HL-60 (cell line): ENCODE measurements at regions not wholly inside any gene's neighbourhood (a gene's known extent, or its start where the extent isn't known, plus 50 kb on each side); places are given as distances from the start of the nearest gene placed in this dataset.

Experiments used
- DNase-seq, 2 experiments: peaks; one replicate each; pipeline ENCODE4 v3.0.0-alpha.2; 2010 to 2020; ENCODE audit warnings: low read depth in 1 of 2, low spot score in 1 of 2
- H3K27ac ChIP-seq: fragments of 250-450 bp; sonication (Bioruptor Pico); replicated peaks from 2 replicates; pipeline ENCODE4 v1.5.1; 2020; ENCODE audit warnings: mild to moderate bottlenecking, moderate library complexity
- H3K27me3 ChIP-seq: fragments of 250-450 bp; sonication (Bioruptor Pico); 2 replicates; pipeline ENCODE4 v1.5.1; 2021; ENCODE audit warnings: mild to moderate bottlenecking, moderate library complexity; ENCODE audit not compliant: insufficient read depth, poor library complexity, severe bottlenecking
- H3K4me3 ChIP-seq: replicated peaks from 2 replicates; pipeline ENCODE4 v1.5.1; 2011; ENCODE audit warnings: mild to moderate bottlenecking, control low read depth, low read length; ENCODE audit not compliant: insufficient read depth
- CTCF ChIP-seq: IDR thresholded peaks from one replicate; pipeline ENCODE4 v1.5.1; 2011; ENCODE audit warnings: low read length, control low read depth, inconsistent platforms; ENCODE audit not compliant: insufficient read depth
- GABPA ChIP-seq: IDR thresholded peaks from 2 replicates; pipeline ENCODE4 v1.6.1; 2012; ENCODE audit warnings: low read depth
- POLR2AphosphoS5 ChIP-seq: IDR thresholded peaks from 2 replicates; pipeline ENCODE4 v1.6.1; 2012; ENCODE audit warnings: low read depth
- REST ChIP-seq: IDR thresholded peaks from 2 replicates; pipeline ENCODE4 v1.6.1; 2012; ENCODE audit warnings: low read depth; ENCODE audit not compliant: insufficient replicate concordance
- SPI1 ChIP-seq: IDR thresholded peaks from 2 replicates; pipeline ENCODE4 v1.6.1; 2012; ENCODE audit warnings: low read depth, mild to moderate bottlenecking, borderline replicate concordance

- Histone ChIP-seq H3K27ac (no peak overlapping the region), H3K4me3 (no peak overlapping the region), H3K27me3 (no peaks in the 10 kb centered on the region)
- TF ChIP-seq POLR2AphosphoS5 (no peak), CTCF (no peak), REST (no peak), GABPA (no peak), SPI1 (no peak)
- DNase-seq: no peak
Observed at GRCh38 chr6:105759015-105759414, 327.1 kb upstream of the PRDM1 start.

DNA sequence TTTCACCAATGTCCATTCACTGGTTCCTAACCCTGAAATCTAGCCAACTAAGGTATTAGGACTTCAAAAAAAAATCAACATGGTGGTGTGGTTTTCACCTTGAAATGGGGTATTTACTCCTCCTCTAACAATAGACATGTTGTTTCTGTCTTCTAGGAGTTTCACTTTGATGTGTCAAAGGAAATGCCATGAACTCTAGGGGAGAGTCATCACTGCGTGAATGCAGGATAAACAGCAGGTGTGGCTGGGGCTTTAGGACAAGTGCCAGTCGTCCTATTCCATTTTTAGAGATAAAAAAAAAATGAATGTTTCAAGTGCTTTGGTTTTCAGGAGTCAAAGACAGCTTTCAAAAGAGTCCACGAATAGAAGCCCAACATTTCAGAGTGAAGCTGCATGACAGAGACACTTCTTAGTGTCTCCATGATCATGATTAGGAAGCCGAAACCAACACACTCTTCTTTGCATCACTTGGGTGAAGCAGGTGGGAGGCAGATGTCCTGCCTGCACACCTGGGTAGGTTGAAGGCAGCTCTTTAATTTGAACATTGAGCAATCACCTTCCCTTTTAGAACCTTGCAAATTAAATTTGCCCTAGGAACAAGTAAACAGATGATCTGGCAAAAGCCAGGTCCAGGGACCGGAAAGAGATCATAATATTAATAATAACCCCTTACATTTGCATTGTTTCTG lies 328.5 kb upstream of the PRDM1 start:
- DNase-seq: no peak
- H3K4me3 ChIP-seq: no peak overlapping the region
- H3K27ac ChIP-seq: no peak overlapping the region
- H3K27me3 ChIP-seq: no peaks in the 10 kb centered on the region
- no peak for TF ChIP-seq CTCF
- no peak for TF ChIP-seq GABPA
- TF ChIP-seq POLR2AphosphoS5: no peak
- TF ChIP-seq SPI1: no peak
- TF ChIP-seq REST: no peak

DNA sequence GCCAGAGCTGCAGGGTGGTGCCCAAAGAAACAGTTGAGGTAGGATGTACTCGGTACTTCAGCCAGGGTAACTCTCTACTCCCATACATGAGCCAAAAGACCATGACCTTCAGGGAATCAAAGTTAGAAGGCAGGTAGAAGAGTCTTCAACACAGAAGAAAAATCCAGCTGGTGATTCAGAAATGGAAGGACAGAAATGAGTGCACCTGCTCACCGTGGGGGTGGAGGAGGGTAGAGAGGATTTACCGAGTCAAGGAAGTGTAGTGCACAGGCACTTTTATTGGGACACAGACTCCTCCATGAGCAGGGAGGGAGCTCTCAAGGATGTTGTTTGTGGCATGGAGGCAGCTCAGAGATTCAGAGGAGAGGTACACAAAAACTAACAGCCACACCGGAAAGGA lies 330.3 kb upstream of the PRDM1 start:
- no peak for TF ChIP-seq GABPA
- no peak for TF ChIP-seq REST
- TF ChIP-seq CTCF: no peak
- TF ChIP-seq POLR2AphosphoS5: no peak
- no peak for TF ChIP-seq SPI1
- no peaks in the 10 kb centered on the region for H3K27me3 ChIP-seq
- no peak overlapping the region for H3K27ac ChIP-seq
- no peak for DNase-seq
- H3K4me3 ChIP-seq: no peak overlapping the region
